GM18861 (cell line): ENCODE measurements at regions not wholly inside any gene's neighbourhood (a gene's known extent, or its start where the extent isn't known, plus 50 kb on each side); places are given as distances from the start of the nearest gene placed in this dataset.
"Not testable (repeated sequence)": the region's sequence is repeated elsewhere in the genome, so short reads cannot be mapped to it uniquely, and the experiment has no call there.

Experiments used
- ATAC-seq: cut with Tn5 transposase; IDR thresholded peaks from one replicate; pipeline ENCODE4 v1.9.1; 2021; ENCODE audit not compliant: unreplicated experiment

DNA sequence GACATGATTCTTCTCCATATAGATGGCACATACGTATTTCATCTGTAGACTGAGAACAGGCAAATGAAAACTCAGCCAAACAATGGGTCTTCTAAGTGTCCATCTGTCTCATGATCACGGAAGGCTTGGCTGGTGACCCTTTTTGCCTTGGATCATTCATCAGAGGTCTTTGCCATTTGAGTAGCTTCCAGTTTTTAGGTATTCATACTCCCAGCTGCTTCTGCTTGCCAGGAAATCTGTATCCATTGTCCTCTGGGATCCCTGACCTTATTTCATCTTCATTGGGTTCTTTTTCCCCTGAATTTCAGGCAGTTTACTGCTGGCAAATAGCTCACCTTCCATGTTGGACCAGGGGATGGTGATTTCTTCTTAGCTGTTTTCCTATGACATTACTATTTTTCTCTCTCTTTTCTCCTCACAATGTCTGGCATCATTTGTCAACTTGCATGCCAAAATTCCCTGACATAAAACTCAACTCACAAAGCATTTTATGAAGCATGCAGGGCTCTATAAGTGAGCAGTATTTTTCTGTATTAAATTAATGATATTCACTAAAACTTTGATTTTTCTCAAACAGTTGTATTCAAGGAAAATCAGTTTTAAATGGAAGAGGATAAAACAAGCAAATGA is 241.2 kb downstream of the DNAJB9 start:
- ATAC-seq, result no peak

DNA sequence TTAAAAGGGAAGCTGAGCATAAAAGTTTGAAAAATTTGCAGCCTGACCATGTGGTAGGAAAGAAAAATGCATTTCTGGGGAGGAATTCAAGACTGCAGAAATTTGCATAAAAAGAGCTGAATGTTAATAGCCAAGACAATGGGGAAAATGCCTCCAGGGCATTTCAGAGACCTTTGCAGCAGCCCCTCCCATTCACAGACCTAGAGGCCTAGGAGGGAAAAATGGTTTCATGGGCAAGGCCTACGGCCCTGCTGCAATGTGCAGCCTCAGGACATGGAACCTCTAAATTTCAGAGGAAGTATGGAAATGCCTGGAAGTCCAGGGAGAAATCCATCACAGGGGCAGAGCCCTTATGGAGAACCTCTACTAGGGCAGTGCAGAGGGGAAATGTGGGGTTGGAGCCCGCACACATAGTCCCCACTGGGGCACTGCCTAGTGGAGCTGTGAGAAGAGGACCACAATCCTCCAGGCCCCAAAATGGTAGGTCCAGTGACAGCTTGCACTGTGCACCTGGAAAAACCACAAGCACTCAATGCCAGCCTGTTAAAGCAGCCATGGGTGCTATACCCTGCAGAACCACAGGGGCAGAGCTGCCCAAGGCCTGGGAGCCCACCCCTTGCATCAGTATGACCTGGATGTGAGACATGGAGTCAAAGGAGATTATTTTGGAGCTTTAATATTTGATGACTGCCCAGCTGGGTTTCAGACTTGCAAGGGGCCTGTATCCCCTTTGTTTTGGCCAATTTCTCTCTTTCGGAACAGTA is 243.8 kb downstream of the DNAJB9 start:
- ATAC-seq, result no peak

DNA sequence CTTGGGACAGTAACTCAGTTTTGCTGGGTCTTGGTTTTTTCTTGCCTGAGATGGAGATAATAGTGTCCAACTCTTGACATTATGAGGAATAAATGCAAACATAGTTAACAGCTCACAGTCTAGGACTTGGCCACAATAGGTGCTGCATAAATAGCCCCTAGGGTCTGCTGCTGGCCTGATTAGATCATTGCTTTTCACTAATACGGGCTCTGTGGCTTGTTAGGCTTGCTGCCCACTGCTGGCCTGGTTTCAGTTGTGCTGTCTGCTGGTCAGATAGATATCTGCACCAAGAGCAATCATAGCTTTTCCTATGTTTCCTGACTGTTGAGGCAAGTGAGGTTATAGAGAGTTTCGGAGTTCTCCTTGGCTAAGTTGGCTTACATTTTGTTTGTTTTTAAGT is 246.1 kb downstream of the DNAJB9 start:
- no peak for ATAC-seq

DNA sequence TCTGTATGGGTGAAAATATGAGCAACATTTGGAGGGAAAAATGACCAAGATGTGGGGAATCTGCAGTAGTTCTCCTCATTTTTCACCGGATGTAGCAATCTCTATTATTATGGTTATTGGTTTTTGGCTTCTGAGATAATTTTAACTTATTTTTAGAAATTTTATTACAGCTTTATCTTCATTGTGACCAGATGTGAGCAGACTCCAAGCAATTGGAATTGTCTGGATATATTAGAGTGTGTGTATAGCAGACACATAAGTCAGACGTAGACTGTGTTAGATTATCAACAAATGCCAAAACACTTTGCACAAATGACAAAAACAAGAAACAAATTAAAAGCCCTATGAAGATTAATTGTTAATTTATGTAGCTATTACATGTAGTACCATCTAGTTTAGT is 249.1 kb downstream of the DNAJB9 start:
- no peak for ATAC-seq

DNA sequence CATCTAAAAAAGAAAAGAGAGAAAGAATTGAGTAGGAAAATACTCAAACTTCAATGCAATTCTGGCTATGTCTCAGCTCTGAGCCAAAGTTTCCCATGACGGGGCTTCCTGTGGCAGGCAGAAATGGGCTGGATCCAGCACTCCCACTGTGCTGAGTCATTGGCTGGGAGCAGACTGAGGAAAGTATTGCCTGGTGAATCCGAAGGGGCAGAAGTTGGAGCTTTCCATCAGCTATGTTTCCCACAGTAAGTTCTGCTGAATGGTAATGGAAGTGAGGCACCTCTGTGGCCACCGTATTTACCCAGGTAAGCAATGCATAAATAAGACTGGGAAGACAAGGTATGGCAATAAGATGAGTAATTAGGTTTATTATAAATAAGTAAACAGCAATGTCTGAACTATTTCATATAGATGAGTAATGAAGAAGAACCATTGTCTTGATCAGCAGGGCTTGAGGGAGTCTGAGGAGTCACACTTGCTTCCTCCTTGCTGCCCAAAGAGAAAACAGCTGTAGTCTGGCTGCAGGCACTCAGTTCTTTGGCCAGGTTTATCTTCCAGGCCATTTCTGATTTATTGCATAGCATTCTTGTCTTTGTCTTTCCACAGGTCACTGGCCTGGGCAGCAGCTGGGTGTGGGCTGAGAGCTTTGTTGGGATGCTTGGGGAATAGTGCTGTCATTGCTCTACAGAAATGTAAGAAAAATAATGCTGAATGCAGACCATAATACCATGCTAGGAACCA is 255.3 kb downstream of the DNAJB9 start:
- no peak for ATAC-seq

GRCh38 chr7:108825581-108825909 is 255.9 kb downstream of the DNAJB9 start:
- no peak for ATAC-seq

DNA sequence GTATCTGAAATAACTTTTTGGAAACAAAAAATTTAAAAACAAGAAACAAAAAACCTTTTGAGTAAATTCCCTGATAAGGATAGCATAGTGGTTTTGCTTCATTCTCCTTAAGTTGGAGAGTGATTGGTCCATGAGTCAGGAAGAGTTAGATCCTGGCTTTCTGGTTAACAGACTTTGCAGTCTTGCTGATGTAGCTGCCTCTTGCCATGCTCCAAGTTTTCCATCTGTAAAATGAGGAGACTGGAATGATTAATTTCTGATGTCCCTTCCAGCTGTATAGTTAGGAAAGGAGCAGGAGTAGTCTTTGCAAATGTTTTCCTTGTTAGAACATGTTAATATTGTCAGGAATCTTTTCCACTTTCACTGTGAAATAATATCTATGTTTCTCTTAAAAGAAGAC is 266.6 kb downstream of the DNAJB9 start:
- ATAC-seq, result no peak

DNA sequence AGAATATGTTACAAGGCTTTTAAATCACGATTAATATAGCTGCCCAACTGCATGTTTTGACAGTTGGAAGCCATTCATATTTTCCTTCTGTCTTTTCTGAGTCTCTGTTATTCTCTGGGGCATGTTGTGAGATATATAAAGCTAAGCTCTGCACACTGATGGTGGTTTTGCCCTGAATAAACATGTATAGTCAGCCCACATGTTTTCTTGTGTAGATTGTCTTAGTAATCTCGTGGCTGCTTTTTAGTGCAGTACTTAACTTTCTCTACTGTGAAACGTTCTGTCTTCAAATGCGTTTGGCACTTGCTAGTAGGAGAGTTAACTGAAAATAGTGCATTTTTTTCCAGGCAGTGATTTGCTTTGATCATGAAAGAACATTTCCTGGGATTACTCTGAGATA is 268.5 kb downstream of the DNAJB9 start:
- ATAC-seq, result no peak

- ATAC-seq, result no peak
Measured at GRCh38 chr7:108839076-108839475, 269.4 kb downstream of the DNAJB9 start.

DNA sequence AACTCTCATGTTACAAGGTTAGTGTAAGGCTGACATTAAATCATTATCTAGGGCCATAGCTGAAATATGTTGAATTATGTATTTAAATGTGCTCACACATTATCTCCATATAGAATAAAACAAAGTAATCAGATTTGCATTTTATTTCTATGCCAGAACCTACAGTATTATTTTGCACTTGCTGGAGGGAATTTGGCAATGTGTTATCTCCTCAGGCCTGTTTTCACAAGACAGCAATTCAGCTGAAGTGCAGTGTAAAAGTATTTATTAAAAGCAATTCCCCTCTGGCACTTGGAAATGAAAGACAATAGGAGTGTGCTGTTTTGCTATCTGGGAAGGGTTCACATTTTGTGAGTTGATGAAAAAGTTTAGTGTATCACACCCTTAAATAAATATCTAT is 276.3 kb downstream of the DNAJB9 start:
- no peak for ATAC-seq

GRCh38 chr7:108846471-108846870 is 276.8 kb downstream of the DNAJB9 start:
- no peak for ATAC-seq

GRCh38 chr7:108848486-108848885 is 278.8 kb downstream of the DNAJB9 start:
- no peak for ATAC-seq

DNA sequence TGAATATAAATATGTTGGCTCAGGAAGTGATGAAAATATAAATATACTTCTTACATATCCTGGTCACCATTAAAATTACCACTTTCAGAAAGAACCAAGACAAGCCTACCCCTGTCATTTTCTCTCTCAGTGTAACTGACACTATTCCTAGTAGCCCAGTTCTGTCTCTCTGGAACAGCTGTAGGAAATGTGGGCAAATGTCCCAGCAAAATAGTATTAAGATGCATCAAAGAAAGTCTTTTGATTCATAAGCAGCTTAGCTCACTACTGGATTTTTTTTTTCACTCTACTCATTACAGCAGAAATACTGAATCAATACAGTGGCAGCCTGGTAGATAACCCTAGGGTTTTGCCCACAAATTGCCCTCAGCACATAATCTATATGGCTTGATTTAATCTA is 290.9 kb downstream of the DNAJB9 start:
- ATAC-seq, result no peak

DNA sequence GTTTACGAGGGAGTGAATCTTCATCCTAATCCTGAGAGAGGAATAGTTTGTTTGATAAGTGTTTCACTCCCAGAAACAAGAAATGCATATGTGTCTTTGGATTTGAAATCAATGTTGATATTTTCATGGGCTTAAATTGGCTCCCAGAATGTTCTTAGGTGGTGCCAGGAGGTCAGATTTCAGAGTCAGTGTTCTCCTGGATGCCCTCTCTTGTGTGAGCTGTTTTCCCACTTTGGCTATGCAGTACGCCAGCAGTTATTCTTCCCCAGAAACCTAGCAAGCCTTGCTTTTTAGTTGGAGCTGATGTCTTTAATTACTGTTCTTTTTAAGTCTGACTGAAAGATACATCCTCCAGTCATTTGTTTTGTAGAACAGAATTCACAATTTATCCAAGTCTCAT is 291.4 kb downstream of the DNAJB9 start:
- no peak for ATAC-seq

- no peak for ATAC-seq
Measured at GRCh38 chr7:108863227-108863848, 293.7 kb downstream of the DNAJB9 start.

DNA sequence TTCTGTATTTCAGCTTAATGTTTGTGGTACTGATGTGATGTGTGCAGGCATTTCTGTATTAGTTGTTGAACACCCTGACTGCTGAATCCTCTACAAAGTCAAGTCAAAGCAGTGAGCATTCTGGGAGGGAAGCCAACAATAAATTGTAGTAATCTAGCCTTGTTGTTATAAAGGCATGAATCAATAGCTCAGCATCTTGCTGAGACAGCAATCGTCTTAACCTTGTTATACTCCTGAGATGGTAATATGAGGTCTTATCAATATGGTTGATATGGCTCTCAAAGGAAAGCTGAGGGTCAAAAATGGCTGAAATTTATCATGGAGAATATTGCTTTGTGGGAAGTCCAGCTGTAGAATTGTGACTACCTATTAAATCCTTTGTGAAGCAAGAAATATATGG is 299.4 kb downstream of the DNAJB9 start:
- ATAC-seq, result no peak

DNA sequence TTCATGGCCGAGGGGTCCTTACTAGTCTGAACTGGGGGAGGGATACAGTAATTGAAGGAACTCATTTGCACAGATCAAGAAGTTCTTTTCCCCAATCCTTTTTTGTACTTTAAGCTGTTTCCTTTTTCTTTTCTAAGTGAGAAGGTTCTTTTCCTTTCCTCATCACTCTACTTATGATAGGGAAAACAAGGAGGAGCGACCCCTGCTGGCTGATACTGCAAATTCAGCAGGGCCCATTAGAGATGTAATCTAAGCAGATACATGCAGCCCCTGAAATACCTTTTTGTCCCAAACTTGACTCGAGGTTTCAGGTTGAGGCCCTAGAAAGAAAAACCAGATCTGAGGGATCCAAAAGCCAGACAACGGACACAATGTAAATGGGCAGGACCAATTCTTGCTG is 305.5 kb downstream of the DNAJB9 start:
- no peak for ATAC-seq

GRCh38 chr7:108890862-108891261 is 321.2 kb downstream of the DNAJB9 start:
- no peak for ATAC-seq

DNA sequence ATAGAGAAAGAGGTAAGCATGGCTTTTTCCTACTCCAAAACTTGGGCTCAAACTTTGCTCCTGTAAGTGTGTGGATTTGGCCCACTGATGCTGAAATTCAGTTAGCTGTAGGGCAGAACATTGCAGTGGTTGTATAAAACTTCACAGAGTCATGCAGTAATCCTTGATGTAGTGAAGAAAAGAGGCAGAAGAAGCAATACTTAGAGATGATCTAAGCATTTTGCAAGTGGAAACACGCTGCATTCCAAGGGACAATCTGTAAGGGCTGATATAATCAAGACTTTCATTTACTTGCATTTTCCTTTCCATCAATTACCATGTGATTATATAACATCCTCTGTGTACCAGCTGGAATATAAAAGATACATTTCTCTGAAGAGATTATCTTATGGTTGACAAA is 338.8 kb downstream of the DNAJB9 start:
- no peak for ATAC-seq

GRCh38 chr7:108911016-108911415 is 341.3 kb downstream of the DNAJB9 start:
- ATAC-seq, result no peak

- no peak for ATAC-seq
Measured at GRCh38 chr7:108920490-108920889, 350.8 kb downstream of the DNAJB9 start.

DNA sequence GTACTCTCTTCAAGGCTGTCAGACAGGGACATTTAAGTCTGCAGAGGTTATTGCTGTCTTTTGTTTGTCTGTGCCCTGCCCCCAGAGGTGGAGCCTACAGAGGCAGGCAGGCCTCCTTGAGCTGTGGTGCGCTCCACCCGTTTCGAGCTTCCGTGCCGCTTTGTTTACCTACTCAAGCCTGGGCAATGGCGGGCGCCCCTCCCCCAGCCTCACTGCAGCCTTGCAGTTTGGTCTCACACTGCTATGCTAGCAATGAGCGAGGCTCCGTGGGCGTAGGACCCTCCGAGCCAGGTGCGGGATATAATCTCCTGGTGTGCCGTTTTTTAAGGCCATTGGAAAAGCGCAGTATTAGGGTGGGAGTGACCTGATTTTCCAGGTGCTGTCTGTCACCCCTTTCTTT is 373.4 kb downstream of the DNAJB9 start:
- not testable (repeated sequence) for ATAC-seq
